GM21528 (cell line): ENCODE measurements at regions not wholly inside any gene's neighbourhood (a gene's known extent, or its start where the extent isn't known, plus 50 kb on each side); places are given as distances from the start of the nearest gene placed in this dataset.

Experiments
- ATAC-seq: cut with Tn5 transposase; IDR thresholded peaks from one replicate; pipeline ENCODE4 v1.9.1; 2021; ENCODE audit warnings: mild to moderate bottlenecking, moderate library complexity; ENCODE audit not compliant: unreplicated experiment, low FRiP score

- no peak for ATAC-seq
Observed at GRCh38 chr12:24759155-24759554, 189.7 kb downstream of the BCAT1 start.

DNA sequence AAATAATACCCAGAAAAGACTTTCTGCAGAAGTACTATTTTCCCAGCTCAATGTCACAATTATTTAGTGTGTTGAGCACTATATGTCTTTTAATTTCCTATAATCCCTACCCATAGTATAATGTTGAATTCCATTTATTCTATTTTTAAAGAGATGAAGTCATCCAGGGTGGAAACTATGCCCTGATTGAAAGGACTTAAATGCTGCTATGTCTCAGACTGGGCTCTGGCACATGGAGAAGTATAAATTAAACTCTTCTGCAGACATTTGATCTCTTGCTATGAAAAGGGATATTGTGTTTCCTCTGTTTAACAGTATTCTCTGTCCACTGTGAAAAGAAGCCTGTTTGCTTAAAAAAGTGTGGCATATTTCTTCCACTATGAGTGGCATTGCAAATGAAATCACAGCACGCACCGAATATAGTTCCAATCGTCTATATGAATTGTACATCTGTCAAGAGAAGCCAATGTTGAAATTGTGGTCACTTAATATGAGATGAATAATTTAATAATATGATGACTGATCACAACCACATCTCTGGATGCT is 192.3 kb downstream of the BCAT1 start:
- no peak for ATAC-seq

DNA sequence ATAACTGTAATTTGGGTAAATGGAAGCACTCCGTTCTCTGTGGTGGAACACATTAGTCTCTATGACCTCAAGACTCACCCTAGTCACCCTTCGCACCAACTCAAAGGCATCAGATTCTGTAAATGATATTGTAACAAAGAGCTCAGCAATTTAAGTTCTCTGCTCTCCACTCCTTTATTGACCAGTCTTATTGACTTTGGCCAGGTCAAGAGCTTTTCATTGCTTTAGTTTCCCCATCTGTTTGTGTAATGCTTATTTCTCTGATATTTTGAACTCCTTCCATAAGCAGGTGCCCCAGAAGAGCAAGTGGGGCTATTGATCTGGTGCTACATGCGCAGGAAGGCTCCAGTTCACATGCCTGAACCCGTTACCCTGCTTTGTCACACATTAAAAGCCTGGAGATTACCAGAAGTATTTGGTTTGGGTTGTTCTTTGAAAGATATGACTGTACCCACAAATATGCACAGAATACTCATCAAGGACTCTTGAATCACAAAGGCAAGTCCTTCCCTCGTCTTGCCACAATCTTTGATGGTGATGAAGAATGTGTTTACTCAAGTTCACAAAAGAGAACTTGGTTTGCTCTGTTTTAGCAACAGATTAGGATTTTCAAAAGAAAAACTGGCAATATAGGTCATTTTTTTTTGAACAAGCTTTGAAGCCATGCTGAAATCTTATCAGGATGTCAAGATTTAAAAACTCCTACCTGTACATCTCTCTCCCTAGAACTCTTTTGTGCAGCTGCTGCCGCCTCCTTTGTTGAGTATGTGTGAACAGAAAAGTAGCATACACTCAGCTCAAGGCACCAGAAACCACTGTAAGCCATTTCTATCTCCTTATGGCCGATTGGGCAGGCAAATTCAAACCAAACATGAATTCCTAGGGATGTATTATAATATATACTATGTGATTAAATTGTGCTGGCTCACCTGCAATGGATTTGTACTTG is 193.9 kb downstream of the BCAT1 start:
- no peak for ATAC-seq

DNA sequence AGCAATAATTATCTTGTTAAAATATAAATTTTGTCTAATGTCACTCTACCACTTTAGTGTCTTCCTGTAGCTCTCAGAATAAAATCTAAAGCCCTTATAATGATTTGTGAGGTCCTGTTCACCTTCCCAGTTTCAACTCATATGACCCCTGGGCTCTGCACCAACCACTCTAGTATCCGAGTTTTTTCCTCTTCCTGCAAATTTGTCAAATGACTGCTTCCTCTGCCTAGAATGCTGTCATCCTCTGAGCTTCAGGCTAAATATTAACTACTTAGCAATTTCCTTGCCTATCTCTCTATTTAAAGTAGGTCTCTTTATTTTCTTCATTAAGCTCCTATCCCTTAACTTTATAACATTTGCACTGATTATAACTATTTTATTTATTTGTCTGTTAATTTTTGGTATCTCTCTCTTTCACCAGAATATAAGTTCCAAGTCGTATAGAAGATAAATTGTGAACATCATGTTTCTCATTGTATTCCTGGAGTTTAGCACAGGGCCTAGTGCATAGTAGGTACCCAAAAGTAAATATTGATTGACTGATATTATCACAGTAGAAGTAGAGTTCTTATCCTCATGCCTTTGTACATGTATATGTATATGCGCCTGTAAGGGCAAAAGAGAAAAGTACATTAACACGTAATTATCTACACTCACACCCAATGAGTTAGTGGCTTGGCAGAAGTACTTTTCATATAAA is 196.0 kb downstream of the BCAT1 start:
- no peak for ATAC-seq

DNA sequence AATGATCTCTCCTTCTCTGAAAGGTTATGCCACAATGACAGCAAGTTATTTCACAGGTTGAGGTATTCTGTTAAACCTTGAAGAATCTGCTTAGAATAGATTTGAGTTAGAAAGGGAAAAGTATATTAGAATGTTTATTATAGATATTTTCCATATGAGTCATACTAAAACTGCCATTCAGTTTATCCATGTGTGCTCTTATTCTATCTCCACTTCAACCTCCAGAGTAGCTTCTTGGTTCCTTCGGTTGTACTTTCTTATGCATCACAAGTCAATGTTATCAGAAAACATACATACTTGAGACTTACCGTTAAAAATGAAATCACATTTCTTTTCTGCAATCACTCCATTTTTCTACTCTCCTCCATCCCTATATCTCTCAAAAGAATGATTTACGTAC is 197.7 kb downstream of the BCAT1 start:
- no peak for ATAC-seq

GRCh38 chr12:24750263-24750662 is 198.6 kb downstream of the BCAT1 start:
- no peak for ATAC-seq

DNA sequence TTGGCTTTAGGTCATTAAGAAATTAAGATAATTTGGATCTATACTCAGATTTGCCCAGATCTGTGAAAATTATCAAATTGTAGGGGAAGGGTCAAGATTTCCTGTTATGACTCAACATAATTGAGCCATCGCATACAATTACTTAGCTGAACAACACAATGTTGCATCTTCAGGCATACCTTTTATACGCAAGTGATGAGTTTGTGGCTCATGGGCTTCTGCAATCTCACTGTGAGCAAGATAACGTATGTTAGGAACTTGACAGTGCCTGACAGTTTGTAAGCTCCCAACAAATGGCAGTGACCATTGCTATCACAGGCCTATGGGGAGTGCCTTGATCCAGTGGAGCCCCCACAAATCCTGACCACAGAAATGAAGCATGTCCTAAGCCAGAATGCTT is 199.7 kb downstream of the BCAT1 start:
- ATAC-seq = no peak

DNA sequence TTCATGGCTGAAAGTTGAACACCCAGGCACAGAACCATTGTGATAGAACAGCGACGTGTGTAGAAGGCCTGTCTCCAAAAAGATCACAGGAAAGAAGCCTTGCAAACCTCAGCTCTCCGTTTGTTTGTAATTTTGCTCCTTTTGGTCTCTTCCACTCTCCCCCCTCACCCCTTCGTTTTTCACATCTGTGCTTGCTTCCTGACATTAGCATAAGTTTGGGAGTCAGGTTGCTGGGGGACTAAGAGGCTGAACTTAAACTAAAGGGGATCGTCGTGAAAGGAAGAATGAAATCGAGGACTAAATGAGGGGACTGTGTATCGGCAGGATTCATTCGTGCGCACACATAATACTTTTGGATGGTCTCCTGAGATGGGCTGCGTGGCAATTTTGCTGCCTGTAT is 200.6 kb downstream of the BCAT1 start:
- no peak for ATAC-seq

- no peak for ATAC-seq
Observed at GRCh38 chr12:24746864-24747263, 202.0 kb downstream of the BCAT1 start.

DNA sequence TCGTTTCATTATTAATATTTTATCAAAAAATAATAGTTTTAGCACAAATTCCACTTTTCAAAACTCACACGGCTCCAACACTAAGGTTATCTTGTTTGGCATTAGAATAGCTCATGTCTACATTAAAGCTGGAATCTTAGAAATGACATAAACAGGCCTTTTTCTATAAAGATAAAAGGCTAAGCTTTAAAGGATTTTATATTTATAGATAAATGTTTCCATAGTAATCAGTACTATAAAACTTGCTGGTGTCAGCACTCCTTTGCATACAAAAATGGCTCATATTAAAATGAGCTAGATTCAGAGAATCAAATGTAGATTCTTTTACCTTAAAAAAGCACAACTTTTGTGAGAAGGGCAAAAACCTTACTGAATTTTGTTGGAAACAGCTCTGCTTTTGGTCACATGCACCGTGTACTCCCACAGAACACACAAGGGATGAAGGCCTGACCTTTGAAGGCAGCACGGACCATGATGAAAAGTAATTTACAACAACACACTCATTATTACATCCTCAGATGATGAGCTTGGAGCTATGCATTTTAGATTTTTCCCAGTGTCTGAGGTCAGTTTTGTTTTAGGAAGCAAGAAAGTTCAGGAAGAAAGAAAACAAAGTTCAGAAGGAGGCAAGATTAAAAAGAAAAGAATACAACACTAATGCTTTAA is 202.8 kb downstream of the BCAT1 start:
- no peak for ATAC-seq

- no peak for ATAC-seq
Observed at GRCh38 chr12:24743941-24744793, 204.7 kb downstream of the BCAT1 start.

DNA sequence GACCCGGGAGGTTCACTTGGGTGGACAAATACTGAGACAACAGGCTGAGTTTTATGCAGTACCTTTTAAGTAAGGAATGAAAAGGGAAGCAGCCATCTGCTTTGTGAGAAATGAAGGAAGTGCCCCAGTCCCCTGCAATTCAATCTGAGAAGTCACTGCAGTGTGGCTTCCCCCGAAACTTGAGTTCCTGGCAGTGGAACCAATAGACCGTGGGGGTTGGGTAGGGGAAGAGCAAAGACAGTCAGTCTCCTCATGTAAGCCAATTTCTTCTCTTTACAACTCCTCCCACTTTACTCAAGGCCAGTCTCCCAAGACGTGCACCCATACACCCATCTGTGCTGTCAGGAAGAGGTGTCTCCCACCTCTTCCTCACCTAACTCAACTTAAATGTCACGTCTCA is 206.5 kb downstream of the BCAT1 start:
- ATAC-seq = peak; percentile 85

DNA sequence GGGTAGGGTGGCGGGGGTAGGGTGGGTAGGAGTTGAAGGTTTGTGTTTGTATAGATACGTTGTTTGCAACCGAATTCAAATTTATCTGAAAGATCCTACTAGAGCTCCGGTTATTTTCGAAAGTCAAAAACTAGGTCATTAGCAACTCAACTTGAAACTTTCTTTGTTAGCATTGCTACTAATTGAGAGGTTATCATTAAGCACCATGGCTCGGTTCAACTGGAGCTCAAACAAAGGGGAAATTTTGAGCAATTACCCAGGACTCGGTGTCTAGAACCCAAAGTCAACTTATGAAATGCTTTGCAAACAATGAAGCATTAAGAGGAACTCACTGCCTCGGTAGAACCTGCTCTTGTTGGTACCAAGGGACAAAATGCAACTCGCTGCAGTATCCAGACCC is 207.7 kb downstream of the BCAT1 start:
- no peak for ATAC-seq

- ATAC-seq = no peak
Observed at GRCh38 chr12:24739106-24739779, 209.7 kb downstream of the BCAT1 start.

DNA sequence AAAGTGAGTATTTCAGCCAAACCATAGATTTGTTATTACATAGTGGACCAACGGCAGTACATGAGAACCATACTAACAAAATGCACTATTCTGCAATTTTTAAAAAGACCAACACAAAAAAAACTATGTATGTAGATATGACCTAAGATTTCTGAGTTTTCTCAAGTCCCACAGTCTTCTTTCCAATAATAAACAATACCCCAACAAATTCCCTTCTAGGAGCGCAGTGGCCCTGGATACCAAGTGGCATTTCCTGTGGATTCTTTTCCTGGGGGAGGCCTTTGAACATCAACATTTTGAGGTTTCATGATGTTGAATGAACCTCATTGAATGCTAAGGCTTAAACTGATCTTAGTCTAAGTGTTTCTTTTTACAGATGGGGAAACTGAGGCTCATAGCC is 210.5 kb downstream of the BCAT1 start:
- no peak for ATAC-seq

DNA sequence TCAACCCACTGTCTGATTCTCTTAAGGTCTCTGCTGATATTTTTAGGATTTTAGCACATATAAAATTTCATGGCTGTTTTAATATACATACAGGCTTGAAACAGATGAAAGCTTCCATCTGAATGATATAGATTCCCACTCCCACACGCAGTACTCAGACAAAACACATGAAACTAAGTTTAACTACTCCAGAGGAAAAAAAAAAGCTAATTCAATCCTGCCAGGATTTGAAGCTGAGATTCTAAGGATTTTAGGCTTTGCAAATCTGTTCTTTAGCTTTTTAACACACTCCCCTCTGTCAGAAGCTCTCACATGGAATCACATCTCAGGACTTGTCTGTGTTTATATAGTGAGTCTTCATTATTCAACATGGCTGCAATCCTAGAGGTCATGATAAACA is 217.3 kb downstream of the BCAT1 start:
- no peak for ATAC-seq

- ATAC-seq = no peak
Observed at GRCh38 chr12:24730489-24730896, 218.4 kb downstream of the BCAT1 start.

- no peak for ATAC-seq
Observed at GRCh38 chr12:24728826-24729225, 220.1 kb downstream of the BCAT1 start.

- ATAC-seq = peak; percentile 62
Observed at GRCh38 chr12:24728366-24728765, 220.5 kb downstream of the BCAT1 start.

DNA sequence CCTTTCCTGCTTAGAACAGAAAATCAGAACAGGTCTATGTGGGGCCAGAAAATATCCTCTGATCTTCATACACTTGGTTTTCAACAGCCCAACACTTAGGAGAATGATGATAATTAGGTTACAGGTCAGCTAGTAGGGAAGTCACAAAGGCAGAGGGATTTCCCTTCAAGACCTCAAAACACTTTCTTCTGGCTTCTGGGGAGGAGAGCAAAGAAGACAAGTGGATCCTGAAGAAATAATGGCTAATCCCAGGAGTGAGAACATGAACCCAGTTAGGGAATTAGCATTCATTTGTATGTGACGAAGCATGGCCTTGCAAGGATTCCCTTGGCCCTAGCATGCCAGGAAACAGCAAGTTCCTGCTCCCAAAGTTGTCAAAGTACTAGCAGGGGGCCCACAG is 223.3 kb downstream of the BCAT1 start:
- no peak for ATAC-seq
